NCI-H524 treated with DMSO at 0.1 percent for 48 hours (cell line): ENCODE measurements at regions not wholly inside any gene's neighbourhood (a gene's known extent, or its start where the extent isn't known, plus 50 kb on each side); places are given as distances from the start of the nearest gene placed in this dataset.

Source experiments
- DNase-seq: peaks from one replicate; lab custom pipeline; 2025; lab: John Stamatoyannopoulos, UW

DNA sequence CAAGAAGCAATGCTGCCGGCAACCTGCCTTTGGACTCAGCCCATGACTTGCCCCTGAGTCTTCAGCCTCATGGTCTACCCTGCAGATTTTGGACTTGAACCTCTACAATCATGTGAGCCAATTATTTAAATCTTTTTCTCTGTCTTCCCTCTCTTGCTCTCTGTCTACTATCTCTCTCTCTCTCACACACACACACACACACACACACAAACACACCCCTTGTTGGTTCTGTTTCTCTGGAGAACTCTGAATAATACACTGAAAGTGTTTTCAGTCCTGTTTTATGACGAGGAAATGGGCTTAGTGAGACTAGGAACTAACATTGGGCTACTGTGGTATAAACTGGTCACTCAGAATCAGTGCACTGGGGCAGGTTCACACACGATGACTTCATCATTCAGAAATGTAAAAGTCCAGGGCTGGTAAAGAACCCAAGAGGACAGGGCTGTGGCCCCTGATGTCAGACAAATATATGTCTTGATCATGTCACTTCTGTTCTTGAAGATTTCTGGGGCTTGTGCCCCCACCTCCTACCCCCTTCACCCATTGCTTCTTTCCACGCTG, 266.1 kb upstream of the SIX2 start:
- no peak for DNase-seq

DNA sequence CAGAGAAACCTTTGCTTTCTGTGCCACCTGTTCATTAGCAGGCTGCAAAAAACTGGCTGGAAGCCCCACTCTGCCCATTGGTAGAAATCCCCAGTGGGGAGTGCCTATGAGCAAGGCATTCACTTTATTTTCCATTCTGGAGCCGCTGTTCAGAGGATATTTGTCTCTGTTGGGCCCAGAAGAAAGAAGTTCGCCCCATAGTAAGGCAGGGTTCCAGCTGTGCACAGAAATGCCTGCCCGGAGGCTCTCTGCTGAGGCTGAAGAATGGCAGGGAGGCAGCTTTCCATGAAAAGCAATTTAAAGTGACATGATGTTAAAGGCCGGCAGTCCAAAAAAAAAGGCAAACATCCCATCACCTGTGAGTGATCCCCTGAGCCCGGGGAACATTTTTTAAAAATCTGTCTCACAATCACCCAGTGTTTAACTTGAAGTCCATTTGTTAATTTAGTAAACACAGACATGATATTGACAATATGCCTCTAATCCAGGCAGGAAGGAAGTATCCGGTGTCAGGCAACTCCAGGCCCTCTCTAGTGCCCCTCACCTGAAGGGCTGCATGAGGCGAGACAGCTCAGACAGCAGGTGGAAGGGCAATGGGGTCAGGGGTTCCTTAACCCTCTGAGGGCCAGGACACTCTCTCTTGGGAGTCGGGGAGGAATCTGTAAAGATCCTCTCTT, 265.1 kb upstream of the SIX2 start:
- no peak for DNase-seq

DNA sequence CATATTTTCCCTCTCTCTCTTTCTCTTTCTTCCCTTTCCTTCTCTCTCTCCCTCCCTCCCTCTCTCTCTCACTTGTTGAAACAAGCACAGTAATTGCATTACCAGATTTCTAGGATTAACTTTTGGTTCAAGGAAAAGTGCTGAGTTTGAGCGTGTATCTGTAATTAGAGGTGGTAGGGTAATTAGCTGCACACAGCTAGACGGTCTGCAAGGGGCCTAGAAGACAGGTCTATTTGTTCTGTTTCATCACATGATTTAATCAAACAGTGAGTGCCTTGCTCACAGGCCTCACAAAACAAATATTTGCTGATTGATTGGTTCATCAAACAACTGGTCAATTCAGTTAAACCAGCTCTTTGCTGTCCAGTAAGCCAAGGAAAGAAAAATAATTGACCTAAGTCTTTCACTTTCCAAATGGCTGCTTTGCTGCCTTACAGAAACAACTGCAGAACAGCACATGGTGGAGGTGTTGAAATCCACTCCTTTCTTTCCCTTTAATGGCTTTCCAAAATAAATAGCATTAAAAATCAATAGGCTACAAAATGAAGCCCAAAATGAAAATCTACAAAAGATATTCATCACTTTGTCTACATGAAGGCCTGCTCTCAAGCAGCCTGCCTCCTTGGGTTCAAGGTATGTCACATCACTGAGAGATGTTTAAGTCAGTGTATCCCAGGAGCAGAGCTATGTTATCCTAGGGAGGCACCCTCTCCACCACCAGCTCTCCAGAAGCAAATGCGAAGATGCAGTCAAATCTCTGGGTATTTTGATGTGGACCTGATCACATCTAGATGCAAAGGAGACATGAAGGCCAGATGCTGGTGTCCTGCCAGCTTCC, 264.4 kb upstream of the SIX2 start:
- DNase-seq: no peak

DNA sequence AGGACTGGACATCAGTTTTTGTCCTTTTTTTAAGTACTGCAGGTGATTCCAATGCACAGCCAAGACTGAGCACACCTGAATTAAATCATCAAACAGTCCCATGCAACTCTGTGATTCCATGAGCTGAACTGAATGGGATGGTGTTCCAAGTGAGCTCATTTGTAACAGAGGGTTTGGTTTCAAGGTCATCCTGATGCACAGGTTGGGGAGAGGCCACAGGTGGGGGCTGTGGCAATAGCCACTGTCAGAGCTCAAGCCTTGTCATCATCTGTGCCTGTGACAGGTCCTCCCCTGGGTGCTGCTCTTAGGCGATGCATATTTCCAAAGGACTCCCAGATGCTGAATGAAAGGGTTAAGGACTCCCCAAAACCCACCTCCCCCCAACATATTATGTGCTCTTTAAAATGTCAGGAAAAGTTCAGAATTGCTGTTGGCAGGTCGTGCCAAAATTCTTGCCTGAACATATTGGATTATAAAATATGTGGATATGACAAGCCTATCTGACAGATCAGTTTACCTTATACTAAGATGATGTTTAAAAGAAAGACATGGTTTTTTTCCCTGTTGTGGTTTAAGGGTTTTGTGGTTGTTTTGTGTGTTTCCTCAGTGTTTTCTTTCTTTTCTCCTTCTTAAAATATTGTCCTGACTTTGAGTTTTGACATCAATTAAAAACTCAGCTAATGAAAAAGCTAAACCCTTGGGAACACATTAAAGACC, 263.5 kb upstream of the SIX2 start:
- DNase-seq: no peak

DNA sequence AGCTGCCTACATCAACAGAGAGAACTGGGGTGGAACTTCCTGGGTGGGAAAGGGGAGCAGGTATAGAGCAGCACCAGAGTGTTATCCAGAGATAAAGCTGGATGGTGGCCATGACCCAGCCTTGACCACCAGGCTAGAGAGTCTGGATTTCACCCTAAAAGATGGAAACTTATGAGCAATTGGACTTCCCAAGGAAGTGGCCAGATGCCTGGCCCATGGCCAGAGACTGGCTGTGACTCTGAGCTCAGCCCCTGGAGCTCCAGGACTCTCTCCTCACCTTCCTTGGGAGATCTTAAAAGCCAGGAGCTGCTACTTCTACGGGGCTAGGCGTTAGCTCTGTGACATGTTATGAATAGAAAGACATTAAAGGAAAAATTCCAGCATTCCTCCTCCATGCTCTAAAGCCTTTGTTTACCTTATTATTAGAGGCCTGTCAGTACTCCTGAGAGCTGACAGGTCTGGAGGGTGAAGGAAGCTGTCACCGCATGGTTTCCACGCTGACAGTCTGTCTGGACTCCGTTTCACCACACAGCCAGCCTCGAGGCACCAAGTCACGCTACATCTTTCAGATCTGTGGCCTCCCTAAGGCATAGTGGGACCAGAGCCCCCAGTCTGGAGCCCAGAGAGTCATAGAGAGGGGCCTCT, 260.0 kb upstream of the SIX2 start:
- no peak for DNase-seq

DNA sequence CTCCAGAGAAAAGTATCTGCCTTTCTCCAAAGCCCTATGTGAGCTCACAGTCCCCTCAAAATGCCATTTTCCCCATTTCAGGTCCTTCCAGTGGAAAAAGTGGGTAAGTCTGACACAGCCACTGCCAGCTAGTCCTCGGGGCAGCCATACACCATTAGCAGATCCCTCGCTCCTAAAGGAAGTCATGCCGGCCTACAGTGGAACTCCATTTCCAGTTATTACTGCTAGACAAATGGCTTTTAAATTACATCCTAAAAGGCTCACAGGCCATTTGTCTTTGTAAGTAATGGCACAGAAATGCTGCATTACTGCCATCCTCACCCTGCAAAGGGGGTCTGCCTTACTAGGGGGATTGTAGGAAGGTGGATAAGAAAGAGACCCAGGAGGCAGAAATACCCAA, 259.4 kb upstream of the SIX2 start:
- DNase-seq: no peak

DNA sequence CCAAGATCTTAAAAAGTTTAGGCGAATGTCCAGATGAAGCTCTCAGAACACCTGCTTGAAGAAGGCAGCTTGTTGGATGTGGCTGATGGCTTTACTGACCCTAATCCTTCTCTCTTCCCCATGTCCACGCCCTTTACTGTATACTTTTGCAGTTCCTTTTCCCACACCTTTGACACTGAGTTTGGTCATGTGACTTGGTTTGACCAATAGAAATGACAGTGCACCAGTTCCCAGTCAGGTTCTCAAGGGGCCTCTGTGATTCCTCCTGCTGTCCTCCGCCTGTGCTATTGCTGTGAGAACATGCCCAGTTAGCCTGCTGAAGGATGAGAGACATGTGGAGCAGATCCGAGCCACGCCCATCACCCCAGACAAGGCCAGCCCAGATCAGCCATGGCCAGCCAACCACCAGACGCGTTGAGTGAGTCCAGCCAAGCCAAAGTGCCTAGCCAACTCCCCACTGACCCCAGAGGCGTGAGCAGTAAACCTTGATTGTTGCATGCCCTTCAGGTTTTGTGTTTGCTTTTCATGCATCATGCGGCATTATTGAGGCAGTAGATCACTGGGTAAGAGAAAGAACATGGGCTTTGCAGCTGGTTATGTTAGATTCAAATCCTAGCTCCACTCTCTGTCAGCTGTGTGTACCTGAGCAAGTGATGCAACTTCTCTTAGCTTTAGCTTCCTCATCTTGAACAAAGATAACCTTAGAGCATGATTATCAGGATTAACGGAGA, 258.0 kb upstream of the SIX2 start:
- no peak for DNase-seq

DNA sequence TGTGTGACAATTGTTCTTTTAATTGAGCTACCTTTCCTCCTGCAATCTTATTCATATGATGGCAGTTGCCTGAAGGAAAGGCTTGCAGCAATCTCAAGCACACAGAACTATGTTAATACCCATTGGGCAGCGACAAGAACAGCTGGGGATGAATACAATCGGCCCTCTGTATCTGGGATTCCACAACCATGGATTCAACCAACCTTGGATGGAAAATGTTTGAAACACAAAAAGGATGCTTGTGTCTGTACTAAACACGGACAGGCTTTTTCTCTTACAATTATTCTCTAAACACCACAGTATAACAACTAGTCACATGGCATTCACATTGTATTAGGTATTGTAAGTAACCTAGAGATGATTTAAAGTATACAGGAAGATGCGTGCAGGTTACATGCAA, 256.1 kb upstream of the SIX2 start:
- no peak for DNase-seq

DNA sequence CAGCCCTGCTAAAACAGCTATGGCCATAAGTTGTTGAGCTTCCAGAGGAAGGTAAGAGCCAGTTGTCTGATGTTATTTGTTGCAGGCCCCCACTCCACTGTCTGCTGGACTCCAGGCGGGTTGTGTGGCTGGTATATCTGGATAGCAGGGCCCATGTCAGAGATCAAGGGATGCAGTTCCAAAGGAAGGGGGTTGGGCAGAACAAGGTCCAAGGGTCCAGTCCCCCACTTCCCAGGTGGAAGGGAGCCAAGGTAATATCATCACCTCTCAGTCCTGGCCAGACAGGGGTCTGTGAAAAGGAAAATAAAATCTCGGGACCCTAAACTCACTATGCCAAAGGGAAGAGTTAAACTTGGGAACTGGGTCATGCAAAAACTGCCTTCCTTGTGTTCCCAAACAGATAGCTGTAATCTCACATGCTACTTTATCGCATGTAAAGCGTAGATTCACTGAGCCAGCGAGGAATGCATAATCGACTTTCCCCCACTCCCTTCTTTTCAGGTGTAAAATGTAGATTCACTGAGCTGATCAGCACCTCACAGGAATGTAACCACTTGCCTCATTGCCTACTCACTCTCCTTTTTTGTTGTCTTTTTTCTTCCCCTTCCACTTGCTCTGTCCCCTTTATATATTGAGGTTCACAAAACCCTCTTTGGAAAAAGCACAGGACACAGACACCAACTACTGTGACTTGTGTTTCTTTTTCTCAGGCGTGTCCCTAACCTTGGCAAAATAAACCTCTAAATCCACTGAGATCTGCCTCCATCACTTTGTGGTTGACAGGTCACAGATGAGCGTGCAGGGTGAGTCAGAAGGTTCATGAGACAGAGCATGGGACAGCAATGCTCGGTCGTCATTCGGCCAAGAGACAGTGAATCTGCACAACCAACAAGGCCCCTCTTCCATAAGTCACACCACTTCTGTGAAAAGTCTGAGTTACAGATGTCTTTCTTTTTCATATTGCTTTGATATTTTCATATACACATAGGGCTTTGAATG, 255.3 kb upstream of the SIX2 start:
- DNase-seq: no peak

DNA sequence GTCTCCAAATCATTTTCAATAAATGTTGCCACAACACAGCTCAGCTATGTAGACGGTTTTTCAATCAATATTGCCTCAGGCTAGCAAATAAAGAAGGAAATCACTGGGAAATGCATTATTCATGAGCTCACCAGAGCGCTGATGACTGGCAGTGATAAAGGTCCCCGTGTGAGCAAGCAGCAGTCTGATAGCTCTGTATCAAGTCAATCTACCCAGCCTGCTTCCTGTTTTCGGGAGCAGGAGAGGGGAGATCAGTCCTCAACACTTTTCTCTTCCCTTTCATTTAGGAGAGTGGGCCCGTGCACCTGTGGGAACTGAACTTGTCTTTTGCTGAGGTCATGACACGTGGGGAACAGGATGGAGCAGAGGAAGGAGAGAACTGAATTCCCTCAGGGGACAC, 253.9 kb upstream of the SIX2 start:
- no peak for DNase-seq

DNA sequence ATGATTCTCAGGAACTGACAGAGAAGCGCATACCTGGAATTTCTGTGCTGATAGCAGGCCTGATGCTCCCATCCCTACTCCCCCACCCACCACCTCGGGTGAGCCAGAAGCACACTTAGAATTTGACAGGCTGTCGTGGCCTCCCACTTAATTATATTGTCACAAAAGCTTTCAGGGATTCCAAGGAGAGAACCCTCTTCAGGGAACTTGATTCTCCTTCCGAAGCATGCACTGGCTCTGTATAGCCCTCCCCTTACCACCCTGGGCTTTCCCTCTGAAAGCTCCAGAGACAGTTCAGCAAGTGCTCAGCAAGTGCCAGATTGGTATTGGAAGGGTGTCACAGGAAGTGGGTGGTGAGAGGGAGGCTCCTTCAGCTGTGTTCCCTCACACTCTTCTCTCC, 252.5 kb upstream of the SIX2 start:
- DNase-seq: no peak

DNA sequence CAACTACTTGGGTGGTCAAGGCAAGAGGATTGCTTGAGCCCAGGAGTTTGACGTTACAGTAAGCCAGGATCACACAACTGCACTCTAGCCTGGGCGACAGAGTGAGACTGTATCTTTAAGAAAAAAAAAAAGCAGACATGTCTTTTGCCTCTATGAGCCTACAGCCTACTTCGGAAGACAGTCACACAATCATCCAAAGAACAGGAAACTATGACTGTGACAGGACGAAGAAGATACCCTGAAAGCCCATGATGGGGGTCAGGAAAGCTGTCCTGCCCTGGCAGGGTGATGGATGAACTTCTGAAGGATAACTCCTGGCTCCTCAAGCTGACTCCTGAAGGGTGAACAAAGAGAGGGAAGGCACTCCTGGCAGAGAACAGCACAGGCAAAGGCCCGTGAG, 251.7 kb upstream of the SIX2 start:
- no peak for DNase-seq

DNA sequence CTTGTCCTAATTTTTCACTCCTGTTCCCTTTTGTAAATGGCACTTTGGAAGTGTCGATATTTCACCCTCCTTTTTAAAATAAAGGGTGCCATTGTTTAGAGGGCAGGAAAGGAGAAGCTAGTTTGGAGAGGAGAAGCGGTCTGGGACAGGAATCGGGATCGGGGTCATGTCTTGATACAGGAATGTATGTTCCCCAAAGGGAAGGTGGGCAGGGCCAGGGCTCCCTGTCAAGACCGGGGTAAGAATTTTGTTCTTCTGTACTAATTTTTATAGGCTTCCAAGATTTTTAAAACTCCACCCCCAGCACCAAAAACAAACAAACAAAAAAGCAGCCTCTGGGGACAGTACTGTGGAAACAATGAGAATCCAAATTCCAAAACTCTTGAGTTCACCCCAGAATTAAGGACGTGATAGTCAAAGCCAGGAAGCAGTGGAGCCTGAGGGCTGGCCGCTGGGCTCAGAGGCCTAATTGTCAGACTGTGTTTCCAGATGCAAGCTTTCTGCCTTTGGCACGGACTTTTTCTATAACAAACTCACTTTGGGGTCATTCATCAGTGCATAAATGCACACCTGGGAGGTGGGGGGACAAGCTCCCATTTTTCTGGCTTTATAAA, 250.4 kb upstream of the SIX2 start:
- no peak for DNase-seq

DNA sequence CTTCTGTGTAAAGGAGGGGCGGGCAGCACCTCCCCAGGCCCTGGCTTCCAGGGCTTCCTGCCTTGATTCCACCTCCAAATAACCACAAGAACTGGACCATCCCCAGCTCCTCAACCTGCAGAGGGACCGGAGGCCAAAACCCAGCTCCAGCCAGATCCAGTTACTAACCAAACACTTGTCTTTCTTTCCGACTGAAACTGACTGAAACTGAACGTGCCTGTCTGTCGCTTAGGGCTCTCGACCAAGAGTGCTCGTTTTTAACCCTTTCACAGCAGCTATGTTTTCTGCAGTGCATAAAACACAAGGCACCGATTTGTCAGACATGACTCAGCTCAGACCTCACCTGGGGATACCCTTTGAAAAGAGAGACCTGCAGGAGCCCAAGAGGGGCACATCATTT, 249.9 kb upstream of the SIX2 start:
- DNase-seq: no peak

DNA sequence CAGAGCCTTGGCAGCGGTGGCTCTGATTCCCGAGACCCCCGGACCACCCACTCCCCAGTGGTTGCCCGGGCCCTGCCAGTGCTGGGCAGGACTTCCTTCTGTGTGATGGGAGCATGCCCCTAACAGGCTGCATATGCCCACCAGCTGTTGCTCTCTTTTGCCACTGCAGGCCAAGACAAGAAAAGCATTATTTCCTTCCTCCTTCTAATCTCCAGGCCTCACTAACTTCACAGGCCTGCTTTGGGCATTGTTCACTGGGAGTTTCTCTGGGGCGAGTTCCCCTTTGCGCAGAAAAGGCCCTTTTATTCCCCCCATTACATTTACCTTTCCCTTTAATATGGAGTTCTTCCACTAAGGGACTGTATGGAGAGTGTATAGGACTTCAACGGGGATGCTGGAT, 249.1 kb upstream of the SIX2 start:
- DNase-seq: no peak

DNA sequence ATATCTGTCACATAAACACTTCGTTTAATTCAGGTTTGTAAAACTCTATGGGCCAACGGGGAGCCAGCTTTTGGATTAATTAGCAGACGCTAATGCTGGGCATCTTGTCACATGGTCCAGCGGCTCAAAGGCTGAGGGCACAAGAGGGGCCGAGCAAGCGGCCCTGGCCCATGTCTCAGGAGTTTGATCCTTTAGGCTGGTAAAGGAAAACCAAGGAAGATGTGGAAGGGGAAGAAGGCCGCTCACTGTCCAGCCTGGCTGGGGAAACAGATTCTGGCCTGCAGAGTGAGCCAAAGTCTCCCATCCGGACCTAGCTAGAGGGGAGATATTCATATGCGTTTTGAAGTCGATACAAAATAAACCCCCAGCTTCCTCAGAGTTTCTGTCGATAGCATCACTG, 248.6 kb upstream of the SIX2 start:
- DNase-seq: no peak

DNA sequence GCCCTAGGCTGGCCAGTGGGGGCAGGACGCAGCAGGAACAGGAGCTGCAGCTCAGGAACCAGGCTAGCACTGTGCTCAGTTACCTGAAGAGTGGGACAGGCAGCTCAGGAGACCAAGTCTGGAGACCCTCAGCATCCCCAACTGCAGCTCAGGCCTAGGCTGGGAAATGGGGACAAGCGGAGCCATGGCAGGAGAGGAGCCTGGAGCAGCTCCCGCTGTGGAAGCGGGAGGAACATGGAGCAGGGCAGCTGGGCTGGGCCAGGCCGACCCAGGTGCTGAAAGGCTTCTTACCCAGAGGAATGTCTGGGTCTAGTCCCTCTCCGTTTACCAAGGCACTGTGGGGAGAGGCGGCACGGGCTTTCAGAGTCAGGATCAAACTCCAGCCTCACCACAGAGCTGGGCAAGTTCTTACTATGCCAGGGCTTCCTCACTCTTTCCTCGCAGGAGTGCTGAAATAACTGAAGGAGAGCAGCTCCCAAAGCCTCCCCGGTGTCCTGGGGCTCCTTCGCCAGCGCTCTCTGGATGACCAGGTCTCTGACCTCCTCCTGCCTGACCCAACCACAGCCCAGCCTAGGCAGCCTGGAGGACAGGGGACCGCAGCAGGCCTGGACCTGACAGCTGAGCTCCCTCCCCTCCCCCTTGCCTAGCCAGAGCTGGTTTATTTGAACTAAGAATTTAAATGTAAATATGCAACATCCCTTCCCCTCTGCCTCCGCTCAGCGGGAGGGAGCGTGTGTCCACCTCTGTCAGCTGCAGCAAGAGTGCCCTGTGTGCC, 247.8 kb upstream of the SIX2 start:
- no peak for DNase-seq

DNA sequence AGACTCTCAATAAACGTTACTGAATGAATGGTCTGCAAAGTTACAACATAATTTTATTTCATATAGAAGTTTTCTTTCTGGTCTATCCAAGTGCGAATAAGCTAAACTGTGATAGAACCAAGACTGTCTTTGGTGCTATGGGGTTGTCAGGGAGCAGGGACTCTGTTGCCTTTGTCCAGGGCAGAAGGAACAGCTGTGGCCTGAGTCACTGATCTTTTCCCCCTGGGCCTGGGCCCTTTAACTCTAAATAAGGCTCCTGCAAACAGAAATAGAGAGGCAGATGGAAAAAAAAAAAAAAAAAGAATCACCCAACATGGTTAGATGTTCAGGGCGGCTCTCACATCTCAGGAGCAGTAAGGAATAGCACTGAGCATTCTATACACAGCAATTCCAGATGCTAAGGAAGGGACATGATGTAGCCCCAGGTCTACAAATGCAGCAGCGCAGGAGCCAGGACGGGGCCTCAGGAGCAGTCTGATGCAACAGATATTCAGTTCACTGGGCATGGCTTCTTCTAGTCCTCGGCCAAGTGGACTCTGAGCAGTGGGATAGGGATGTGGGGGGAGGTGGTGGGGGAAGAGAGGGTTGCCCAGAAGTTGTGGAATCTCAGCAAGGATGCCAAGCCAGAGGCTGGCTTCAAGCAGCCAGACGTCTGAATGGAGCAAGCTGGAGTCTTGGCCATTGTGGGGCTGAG, 247.1 kb upstream of the SIX2 start:
- DNase-seq: no peak

DNA sequence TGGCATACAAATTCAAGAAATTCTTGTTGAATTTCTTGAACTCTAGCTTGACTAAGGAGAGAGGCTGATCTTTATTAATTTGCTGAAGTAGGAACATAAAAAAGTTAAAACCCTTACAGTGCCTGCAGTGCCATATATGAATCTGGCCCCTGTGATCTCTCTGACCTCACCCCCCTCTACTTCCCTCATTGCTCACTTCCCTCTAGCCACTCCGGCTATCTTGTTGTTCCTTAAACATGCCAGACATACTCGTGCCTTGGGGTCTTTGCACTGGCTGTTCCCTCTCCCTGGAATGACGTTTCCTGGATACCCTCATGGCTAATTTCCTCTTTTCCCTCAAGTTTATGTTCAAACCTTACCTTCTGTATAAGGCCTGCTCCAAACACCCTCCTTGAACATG, 246.3 kb upstream of the SIX2 start:
- no peak for DNase-seq
